Peyer's patch (tissue), 4 donors: ENCODE measurements at regions not wholly inside any gene's neighbourhood (a gene's known extent, or its start where the extent isn't known, plus 50 kb on each side); places are given as distances from the start of the nearest gene placed in this dataset.

ENCODE experiments used
- POLR2A ChIP-seq, 2 donors: fragments of 450-650 bp; IDR thresholded peaks; one replicate each; pipeline ENCODE4 v1.5.1; 2017; ENCODE audit warnings: antibody characterized with exemption in 2 of 2, mild to moderate bottlenecking in 2 of 2, moderate library complexity in 2 of 2
- TF ChIP-seq, protein P1 (sequence below), 6 experiments: fragments of 450-650 bp in 4 of 6; fragments of 200-600 bp in 2 of 6; sonication (generic) in 1 of 6; IDR thresholded peaks; one replicate each; pipeline ENCODE4 v1.5.1; 2017 to 2019; ENCODE audit warnings: antibody characterized with exemption in 6 of 6, mild to moderate bottlenecking in 3 of 6, moderate library complexity in 1 of 6

DNA sequence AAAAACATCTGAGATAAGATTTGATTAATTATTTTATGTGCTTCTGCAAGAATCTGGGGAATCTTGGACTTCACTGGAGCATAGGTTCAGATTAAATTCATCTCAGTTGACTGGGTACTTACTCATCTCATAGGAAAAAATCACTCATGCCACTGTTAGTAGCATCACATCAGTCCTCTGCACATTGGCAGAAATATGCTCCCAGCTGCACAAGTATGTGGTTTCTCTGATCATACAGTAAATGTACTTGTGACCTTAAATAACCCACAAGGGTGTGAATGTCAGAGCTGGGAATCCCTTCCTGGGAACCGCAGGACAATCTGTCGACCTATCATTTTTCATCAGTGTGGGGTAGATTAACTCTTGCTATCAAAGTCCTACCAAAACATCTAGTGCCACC lies 203.7 kb upstream of the SLC24A2 start:
- TF ChIP-seq, protein P1, sequence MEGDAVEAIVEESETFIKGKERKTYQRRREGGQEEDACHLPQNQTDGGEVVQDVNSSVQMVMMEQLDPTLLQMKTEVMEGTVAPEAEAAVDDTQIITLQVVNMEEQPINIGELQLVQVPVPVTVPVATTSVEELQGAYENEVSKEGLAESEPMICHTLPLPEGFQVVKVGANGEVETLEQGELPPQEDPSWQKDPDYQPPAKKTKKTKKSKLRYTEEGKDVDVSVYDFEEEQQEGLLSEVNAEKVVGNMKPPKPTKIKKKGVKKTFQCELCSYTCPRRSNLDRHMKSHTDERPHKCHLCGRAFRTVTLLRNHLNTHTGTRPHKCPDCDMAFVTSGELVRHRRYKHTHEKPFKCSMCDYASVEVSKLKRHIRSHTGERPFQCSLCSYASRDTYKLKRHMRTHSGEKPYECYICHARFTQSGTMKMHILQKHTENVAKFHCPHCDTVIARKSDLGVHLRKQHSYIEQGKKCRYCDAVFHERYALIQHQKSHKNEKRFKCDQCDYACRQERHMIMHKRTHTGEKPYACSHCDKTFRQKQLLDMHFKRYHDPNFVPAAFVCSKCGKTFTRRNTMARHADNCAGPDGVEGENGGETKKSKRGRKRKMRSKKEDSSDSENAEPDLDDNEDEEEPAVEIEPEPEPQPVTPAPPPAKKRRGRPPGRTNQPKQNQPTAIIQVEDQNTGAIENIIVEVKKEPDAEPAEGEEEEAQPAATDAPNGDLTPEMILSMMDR (IDR thresholded peaks at IDR 0.05), result no peak
- TF ChIP-seq POLR2A (IDR thresholded peaks at IDR 0.05), result no peak
